ENCODE measurements at regions not wholly inside any gene's neighbourhood (a gene's known extent, or its start where the extent isn't known, plus 50 kb on each side); places are given as distances from the start of the nearest gene placed in this dataset.
A peak's percentile ranks its signal among the peaks of the same experiment; 100 is the strongest.

DNA sequence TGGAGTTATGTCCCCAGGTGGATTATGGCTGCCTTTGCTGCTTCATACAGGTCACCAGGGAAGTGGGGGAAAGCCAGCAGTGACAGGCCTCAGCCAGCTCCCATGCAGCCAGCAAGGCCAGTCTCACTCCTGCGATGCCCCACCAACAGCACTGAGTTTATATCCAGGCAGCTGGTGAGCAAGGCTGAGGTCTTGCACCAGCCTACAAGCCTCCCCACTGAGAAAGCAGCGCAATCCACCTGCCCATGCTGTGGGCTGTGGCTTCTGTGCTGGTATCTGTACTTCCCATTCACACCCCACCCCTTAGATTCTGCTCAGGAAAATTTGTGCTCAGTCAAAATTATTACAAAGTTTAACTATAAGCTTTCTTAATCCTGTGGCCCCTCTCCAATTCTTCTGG lies 153.5 kb downstream of the HHIP start:
- Histone ChIP-seq H3K27me3 (ENCODE audit: control insufficient read depth, insufficient read depth, low read length) (no peaks in the 10 kb centered on the region), H3K4me3 (ENCODE audit: low read depth, low read length) (no peak overlapping the region), H3K4me1 (ENCODE audit: control insufficient read depth, insufficient read depth, low read length) (no peaks in the 10 kb centered on the region), H3K27ac (ENCODE audit: low read depth, low read length) (no peak overlapping the region), H3K36me3 (ENCODE audit: control insufficient read depth, insufficient read depth, low read length) (no peaks in the 10 kb centered on the region), H3K9me3 (ENCODE audit: control insufficient read depth, insufficient read depth, low read length) (no peaks in the 10 kb centered on the region)
- DNase-seq (ENCODE audit: low read depth in 4 of 6, low spot score in 6 of 6) = no peak
- 88% methylated on average over 2 of the region's 2 CpGs for WGBS (ENCODE audit: insufficient coverage)

DNA sequence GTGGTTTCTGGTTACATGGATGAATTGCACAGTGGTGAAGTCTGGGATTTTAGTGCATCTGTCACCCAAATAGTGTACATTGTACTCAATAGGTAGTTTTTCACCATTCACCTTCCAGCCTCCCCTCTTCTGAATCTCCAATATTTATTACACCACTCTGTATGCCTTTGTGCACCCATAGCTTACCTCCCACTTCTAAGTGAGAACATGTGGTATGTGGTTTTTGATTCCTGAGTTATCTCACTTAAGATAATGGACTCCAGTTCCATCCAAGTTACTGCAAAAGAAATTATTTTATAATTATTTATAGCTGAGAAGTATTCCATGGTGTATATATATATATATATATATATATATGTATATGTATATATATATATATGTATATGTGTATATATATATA lies 155.8 kb downstream of the HHIP start:
- Histone ChIP-seq H3K4me1 (ENCODE audit: control insufficient read depth, insufficient read depth, low read length) (no peaks in the 10 kb centered on the region), H3K4me3 (ENCODE audit: low read depth, low read length) (no peak overlapping the region), H3K36me3 (ENCODE audit: control insufficient read depth, insufficient read depth, low read length) (no peaks in the 10 kb centered on the region), H3K9me3 (ENCODE audit: control insufficient read depth, insufficient read depth, low read length) (no peaks in the 10 kb centered on the region), H3K27me3 (ENCODE audit: control insufficient read depth, insufficient read depth, low read length) (no peaks in the 10 kb centered on the region), H3K27ac (ENCODE audit: low read depth, low read length) (no peak overlapping the region)
- no peak for DNase-seq (ENCODE audit: low read depth in 4 of 6, low spot score in 6 of 6)

- no peaks in the 10 kb centered on the region for H3K27me3 ChIP-seq (ENCODE audit: control insufficient read depth, insufficient read depth, low read length)
- no peaks in the 10 kb centered on the region for H3K4me1 ChIP-seq (ENCODE audit: control insufficient read depth, insufficient read depth, low read length)
- DNase-seq (ENCODE audit: low read depth in 4 of 6, low spot score in 6 of 6) = no peak
- WGBS (ENCODE audit: insufficient coverage) = no CpG with 5 or more reads among the region's 3 CpGs
- H3K27ac ChIP-seq (ENCODE audit: low read depth, low read length) = no peak overlapping the region
- no peaks in the 10 kb centered on the region for H3K36me3 ChIP-seq (ENCODE audit: control insufficient read depth, insufficient read depth, low read length)
- H3K9me3 ChIP-seq (ENCODE audit: control insufficient read depth, insufficient read depth, low read length) = peaks cover 9% of the 10 kb centered on the region
- H3K4me3 ChIP-seq (ENCODE audit: low read depth, low read length) = no peak overlapping the region
Measured at GRCh38 chr4:144808034-144808433, 162.1 kb downstream of the HHIP start.

DNA sequence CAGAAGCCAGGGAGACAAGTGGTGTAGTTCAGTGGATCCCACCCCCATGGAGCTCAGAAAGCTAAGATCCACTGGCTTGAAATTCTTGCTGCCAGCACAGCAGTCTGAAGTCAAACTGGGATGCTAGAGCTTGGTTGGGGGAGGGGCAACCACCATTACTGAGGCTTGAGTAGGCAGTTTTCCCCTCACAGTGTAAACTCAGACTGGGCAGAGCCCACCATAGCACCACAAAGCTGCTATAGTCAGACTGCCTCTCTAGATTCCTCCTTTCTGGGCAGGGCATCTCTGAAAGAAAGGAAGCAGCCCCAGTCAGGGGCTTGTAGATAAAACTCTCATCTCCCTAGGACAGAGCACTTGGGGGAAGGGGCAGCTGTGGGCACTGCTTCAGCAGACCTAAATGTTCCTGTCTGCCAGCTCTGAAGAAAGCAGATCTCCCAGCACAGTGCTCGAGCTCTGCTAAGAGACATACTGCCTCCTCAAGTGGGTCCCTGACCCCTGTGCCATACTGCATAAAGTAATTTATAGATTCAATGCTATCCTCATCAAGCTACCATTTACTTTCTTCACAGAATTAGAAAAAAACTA lies 163.2 kb downstream of the HHIP start:
- Histone ChIP-seq H3K4me1 (ENCODE audit: control insufficient read depth, insufficient read depth, low read length) (no peaks in the 10 kb centered on the region), H3K9me3 (ENCODE audit: control insufficient read depth, insufficient read depth, low read length) (peaks cover 9% of the 10 kb centered on the region), H3K27me3 (ENCODE audit: control insufficient read depth, insufficient read depth, low read length) (no peaks in the 10 kb centered on the region), H3K36me3 (ENCODE audit: control insufficient read depth, insufficient read depth, low read length) (no peaks in the 10 kb centered on the region), H3K27ac (ENCODE audit: low read depth, low read length) (no peak overlapping the region), H3K4me3 (ENCODE audit: low read depth, low read length) (no peak overlapping the region)
- 100% methylated on average over 1 of the region's 1 CpG for WGBS (ENCODE audit: insufficient coverage)
- DNase-seq (ENCODE audit: low read depth in 4 of 6, low spot score in 6 of 6) = no peak

DNA sequence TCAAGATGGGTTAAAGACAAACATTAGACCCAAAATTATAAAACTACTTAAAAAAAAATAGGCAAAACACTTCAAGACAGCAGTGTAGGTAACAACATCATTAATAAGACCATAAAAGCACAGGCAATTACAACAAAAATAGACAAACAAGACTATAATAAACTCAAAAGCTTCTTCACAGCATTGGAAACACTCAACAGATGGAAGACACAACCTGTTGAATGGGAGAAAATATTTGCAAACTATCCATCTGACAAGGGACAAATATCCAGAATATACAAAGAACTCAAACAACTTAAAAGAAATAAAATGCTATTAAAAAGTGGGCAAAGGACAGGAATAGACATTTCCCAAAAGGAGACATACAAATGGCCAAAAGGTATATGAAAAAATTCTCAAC lies 170.7 kb downstream of the HHIP start:
- H3K27ac ChIP-seq (ENCODE audit: low read depth, low read length) = no peak overlapping the region
- no peaks in the 10 kb centered on the region for H3K27me3 ChIP-seq (ENCODE audit: control insufficient read depth, insufficient read depth, low read length)
- no peak overlapping the region for H3K4me3 ChIP-seq (ENCODE audit: low read depth, low read length)
- no peaks in the 10 kb centered on the region for H3K4me1 ChIP-seq (ENCODE audit: control insufficient read depth, insufficient read depth, low read length)
- H3K36me3 ChIP-seq (ENCODE audit: control insufficient read depth, insufficient read depth, low read length) = no peaks in the 10 kb centered on the region
- H3K9me3 ChIP-seq (ENCODE audit: control insufficient read depth, insufficient read depth, low read length) = no peaks in the 10 kb centered on the region
- DNase-seq (ENCODE audit: low read depth in 4 of 6, low spot score in 6 of 6) = no peak

GRCh38 chr4:144817081-144817480 lies 171.1 kb downstream of the HHIP start:
- Histone ChIP-seq H3K4me1 (ENCODE audit: control insufficient read depth, insufficient read depth, low read length) (no peaks in the 10 kb centered on the region), H3K9me3 (ENCODE audit: control insufficient read depth, insufficient read depth, low read length) (no peaks in the 10 kb centered on the region), H3K36me3 (ENCODE audit: control insufficient read depth, insufficient read depth, low read length) (no peaks in the 10 kb centered on the region), H3K27me3 (ENCODE audit: control insufficient read depth, insufficient read depth, low read length) (no peaks in the 10 kb centered on the region), H3K27ac (ENCODE audit: low read depth, low read length) (no peak overlapping the region), H3K4me3 (ENCODE audit: low read depth, low read length) (no peak overlapping the region)
- no peak for DNase-seq (ENCODE audit: low read depth in 4 of 6, low spot score in 6 of 6)

DNA sequence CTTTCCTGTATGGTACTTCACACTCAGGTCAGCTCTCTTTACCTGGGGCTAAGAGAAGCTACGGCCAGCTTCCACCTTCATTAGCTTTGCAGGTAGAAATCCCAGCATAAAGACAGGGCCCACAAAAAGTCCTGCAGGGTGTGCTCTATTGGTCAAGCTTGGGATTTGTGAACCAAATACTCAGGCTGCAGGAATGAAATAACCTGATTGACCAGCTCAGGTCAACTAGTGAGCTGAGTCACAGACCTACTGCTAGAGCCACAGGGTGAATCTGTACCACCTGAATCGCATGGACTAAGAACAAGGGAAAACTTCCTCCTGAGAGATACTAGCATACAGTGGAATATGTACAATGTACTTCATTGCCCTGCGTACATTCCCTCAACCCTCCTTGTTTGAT lies 172.2 kb downstream of the HHIP start:
- Histone ChIP-seq H3K36me3 (ENCODE audit: control insufficient read depth, insufficient read depth, low read length) (no peaks in the 10 kb centered on the region), H3K27me3 (ENCODE audit: control insufficient read depth, insufficient read depth, low read length) (no peaks in the 10 kb centered on the region), H3K9me3 (ENCODE audit: control insufficient read depth, insufficient read depth, low read length) (no peaks in the 10 kb centered on the region), H3K27ac (ENCODE audit: low read depth, low read length) (no peak overlapping the region), H3K4me3 (ENCODE audit: low read depth, low read length) (no peak overlapping the region), H3K4me1 (ENCODE audit: control insufficient read depth, insufficient read depth, low read length) (no peaks in the 10 kb centered on the region)
- DNase-seq (ENCODE audit: low read depth in 4 of 6, low spot score in 6 of 6) = no peak
- WGBS (ENCODE audit: insufficient coverage) = 86% methylated on average over 1 of the region's 3 CpGs

GRCh38 chr4:144819591-144819990 lies 173.6 kb downstream of the HHIP start:
- DNase-seq (ENCODE audit: low read depth in 4 of 6, low spot score in 6 of 6) = no peak
- Histone ChIP-seq H3K4me1 (ENCODE audit: control insufficient read depth, insufficient read depth, low read length) (no peaks in the 10 kb centered on the region), H3K27ac (ENCODE audit: low read depth, low read length) (no peak overlapping the region), H3K36me3 (ENCODE audit: control insufficient read depth, insufficient read depth, low read length) (no peaks in the 10 kb centered on the region), H3K9me3 (ENCODE audit: control insufficient read depth, insufficient read depth, low read length) (no peaks in the 10 kb centered on the region), H3K4me3 (ENCODE audit: low read depth, low read length) (no peak overlapping the region), H3K27me3 (ENCODE audit: control insufficient read depth, insufficient read depth, low read length) (no peaks in the 10 kb centered on the region)
- WGBS (ENCODE audit: insufficient coverage) = 100% methylated on average over 1 of the region's 3 CpGs

DNA sequence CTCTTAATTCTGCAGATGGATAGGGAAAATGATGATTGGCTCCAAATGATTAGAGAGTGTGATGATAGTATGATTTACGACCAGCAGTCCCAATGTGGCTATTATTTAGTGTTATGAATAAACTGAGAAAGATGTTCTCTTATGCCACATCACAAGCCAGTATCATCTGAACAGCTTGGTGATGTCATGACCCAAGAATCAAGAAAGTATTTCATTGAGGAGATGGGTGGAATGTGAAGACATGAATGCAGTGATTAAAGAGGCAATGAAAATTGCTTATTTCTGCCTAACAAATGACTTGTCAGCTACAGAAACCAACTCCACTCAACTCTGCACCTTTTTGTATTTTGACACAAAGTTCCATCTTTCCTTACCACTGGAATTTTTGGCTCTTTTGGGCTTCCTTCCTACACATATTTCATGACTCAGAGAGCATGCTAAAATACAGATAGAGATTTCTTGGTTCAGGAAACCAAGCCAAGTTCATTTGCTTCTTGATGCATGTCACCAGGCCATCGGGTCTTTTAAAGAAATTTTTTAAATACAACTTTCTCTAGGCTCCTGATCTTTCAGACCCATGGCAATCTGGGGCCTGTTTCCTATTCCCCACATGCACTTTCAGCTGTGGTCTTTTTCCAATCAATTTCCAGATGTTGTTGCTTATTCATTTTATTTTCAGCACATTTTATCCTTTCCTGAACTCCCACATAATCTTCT lies 174.2 kb downstream of the HHIP start:
- Histone ChIP-seq H3K27me3 (ENCODE audit: control insufficient read depth, insufficient read depth, low read length) (no peaks in the 10 kb centered on the region), H3K4me3 (ENCODE audit: low read depth, low read length) (no peak overlapping the region), H3K36me3 (ENCODE audit: control insufficient read depth, insufficient read depth, low read length) (no peaks in the 10 kb centered on the region), H3K9me3 (ENCODE audit: control insufficient read depth, insufficient read depth, low read length) (no peaks in the 10 kb centered on the region), H3K4me1 (ENCODE audit: control insufficient read depth, insufficient read depth, low read length) (no peaks in the 10 kb centered on the region), H3K27ac (ENCODE audit: low read depth, low read length) (no peak overlapping the region)
- no peak for DNase-seq (ENCODE audit: low read depth in 4 of 6, low spot score in 6 of 6)
- 83% methylated on average over 2 of the region's 2 CpGs for WGBS (ENCODE audit: insufficient coverage)

DNA sequence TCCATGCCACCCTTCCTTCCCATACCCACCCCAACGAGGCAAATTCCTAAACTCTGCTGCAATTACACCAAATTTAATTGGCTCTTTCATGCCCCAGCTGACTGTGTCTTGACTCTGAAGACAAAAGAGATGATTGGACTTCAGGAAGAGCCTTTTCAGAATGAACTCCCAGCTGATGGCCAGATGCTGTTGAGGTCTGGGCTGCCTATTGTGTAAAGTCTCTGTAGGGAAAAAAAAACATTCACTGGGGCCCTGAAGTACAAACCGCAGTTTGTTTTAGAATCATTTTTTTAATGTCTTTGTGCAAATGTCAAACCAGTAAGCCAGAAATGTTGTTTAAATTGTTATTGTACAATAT lies 174.8 kb downstream of the HHIP start:
- H3K9me3 ChIP-seq (ENCODE audit: control insufficient read depth, insufficient read depth, low read length) = no peaks in the 10 kb centered on the region
- no peak overlapping the region for H3K27ac ChIP-seq (ENCODE audit: low read depth, low read length)
- DNase-seq (ENCODE audit: low read depth in 4 of 6, low spot score in 6 of 6) = peak in 1 of 6 donors; percentile 30
- no peaks in the 10 kb centered on the region for H3K36me3 ChIP-seq (ENCODE audit: control insufficient read depth, insufficient read depth, low read length)
- no peak overlapping the region for H3K4me3 ChIP-seq (ENCODE audit: low read depth, low read length)
- no peaks in the 10 kb centered on the region for H3K27me3 ChIP-seq (ENCODE audit: control insufficient read depth, insufficient read depth, low read length)
- WGBS (ENCODE audit: insufficient coverage) = 13% methylated on average over 1 of the region's 2 CpGs
- no peaks in the 10 kb centered on the region for H3K4me1 ChIP-seq (ENCODE audit: control insufficient read depth, insufficient read depth, low read length)
